ENCODE measurements at regions not wholly inside any gene's neighbourhood (a gene's known extent, or its start where the extent isn't known, plus 50 kb on each side); places are given as distances from the start of the nearest gene placed in this dataset.

GRCh38 chr13:44058067-44058466 lies 178.4 kb downstream of the LACC1 start:
- no peak for FAIRE-seq

- no peak for FAIRE-seq
These were observed 179.0 kb downstream of the LACC1 start for GRCh38 chr13:44058624-44059215.

DNA sequence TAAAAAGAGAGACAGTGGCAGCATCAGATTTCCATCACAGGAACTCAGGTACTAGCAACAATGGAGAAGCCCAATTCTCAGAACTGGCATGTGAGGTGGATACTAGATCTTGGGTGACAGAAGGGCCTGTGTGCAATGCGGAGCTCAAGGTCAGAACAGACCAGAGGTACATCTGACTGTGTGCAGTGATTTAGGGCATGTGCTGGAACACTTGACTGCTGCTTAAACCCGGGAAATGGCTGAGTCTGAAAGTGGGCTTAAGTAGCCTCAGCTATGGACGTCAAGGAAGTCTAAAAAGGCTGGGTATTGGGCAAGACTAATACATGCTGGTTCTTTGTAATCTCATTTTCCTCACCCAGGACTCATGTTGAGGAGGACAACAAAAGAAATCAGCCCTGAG lies 182.2 kb downstream of the LACC1 start:
- no peak for FAIRE-seq

GRCh38 chr13:44063467-44063866 lies 183.8 kb downstream of the LACC1 start:
- FAIRE-seq: no peak

DNA sequence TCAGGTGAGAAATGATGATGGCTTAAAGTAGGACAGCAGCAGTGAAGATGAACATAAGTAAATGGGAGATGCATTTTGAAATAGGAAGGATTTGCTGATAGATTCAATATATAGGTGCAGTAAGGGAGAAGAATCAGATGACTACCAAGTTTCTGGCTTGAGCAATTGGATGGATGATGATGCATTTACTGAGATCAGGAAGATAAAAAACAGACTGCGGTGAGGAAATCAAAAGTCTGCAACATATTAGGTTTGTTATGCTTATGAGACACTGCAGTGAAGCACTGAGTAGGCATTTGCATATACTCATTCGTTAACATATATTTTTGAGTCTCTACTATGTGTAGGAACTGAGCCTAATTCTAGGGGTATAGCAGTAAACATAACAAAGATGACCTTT lies 184.2 kb downstream of the LACC1 start:
- FAIRE-seq: no peak

- FAIRE-seq: no peak
These were observed 184.7 kb downstream of the LACC1 start for GRCh38 chr13:44064357-44064756.

DNA sequence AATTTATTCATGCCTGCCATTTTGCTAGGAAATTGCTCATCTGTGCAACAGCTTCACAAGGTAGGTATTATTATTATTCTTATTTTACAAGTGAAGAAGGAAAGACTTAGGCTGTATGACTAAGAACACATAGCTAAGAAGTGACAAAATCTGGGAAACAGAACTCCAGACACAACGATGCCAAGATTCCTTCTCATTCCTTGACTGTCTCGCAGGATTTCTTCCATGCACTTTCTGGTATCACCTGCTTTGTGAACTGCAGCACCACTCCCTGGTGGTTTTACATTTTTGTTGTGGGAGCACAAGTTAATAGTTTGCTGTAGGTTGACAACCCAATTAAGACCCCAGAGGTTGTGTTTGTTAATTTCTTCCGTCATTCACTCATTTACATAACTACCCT lies 188.5 kb downstream of the LACC1 start:
- FAIRE-seq: no peak

DNA sequence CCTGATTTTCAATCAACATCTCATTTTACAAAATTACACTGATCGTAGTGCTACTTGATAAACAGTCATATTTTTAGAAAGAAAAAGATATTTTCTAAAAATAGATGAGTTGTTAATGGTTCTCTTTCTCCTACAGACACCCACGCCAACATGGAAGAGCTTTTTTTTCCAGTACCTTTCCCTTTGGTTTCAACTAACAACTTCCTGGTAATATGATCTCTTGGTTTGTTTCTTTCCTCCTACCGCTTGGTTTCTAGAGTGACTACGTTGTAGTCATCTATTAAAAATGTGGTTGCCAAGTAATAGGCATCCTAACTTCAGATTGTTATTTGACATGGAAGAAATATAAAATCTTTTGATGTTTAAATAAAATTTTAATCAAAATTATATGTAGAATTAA lies 189.0 kb downstream of the LACC1 start:
- FAIRE-seq: no peak

- FAIRE-seq: no peak
These were observed 192.8 kb downstream of the LACC1 start for GRCh38 chr13:44072536-44072935.

DNA sequence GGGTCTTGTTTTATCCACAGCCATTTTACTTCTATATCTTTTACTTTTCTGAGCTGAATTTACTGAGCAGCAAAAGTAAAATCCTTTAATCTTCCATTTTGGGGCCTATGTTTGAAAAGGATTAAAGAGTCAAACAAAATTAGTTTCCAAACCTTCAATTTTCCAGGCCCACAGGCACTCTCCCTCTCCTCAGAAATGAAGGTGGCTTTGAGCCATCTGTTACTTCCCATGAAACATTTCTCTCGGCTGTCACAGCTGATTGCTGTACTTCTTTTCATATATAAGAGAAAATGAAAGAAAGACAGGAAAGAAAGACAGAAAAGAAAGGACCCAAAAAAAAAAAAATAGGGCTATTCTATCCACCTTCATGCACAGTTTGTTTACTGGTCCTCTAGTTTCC lies 194.9 kb downstream of the LACC1 start:
- no peak for FAIRE-seq

DNA sequence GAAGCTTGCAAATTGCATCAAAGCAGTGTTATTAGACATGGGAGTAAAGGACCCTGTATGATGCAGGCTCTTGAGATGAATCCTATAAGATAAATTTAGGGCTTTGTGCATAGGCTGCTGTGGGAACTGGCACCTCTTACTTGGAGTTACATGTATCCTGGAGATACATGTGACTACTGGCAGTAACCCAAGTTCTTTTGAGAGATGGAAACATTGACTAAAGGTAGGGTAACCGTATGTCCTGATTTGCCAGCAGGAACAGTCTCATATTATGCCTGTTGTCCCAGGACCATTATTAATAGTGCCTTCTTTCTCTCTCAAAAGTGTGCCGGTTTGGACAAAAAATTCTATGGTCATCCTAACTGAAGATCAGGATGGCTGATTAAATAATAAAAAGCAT lies 195.4 kb downstream of the LACC1 start:
- FAIRE-seq: no peak

- FAIRE-seq: no peak
These were observed 199.2 kb downstream of the LACC1 start for GRCh38 chr13:44078806-44079376.

DNA sequence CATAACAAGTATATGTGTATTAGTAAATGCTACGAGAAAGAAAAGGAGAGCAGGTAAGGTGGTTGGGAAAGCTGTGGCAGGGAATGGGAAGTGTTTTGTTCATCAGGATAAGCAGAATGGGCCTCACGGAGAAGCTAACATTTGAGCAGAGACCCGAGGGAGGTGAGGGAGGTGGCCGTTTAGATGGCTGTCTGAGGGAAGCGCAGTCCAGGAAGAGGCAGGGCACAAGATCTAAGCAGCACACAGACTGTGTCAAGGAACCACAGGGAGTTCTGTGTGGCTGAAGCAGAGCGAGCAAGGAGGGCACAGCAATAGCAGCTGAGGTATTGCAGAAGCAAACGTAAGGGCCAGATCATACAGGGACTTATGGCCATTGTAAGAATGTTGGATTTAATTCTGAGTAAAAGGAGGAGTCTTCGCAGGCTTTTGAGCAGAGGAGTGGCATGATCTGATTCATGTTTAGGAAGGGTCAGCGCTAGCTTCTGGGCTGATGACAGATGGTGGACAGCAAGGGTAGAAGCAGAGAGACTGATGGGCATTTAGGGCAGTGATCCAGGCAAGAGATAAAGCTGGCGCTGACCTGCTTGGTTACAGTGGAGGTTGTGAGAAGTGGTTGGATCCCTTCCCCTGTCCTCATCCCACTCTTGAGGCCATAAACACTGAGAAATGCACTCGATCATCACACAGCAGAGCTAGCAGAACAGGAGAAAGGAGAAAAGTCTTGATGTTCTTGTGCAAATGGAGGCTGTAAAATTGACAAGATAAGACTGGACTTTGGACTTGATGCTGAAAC lies 199.9 kb downstream of the LACC1 start:
- FAIRE-seq: no peak

DNA sequence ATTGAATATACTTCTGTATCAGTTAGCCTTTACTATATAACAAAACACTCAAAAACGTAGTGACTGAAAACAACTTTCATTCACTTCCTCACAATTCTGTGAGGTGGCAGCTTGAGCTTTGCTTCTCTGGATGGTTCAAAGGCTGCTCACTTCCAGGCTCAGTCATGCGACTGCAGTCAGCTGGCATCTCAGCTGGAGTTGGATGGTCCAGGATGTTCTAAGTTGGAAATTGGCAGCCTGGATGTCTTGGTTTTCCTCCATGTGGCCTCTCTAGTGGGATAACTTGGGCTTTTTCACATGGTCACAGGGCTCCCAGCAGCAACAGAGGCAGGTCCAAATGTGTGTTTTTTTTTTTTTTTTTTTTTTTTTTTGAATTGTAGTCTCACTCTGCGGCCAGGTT lies 204.4 kb downstream of the LACC1 start:
- no peak for FAIRE-seq

- no peak for FAIRE-seq
These were observed 206.7 kb downstream of the LACC1 start for GRCh38 chr13:44086389-44086788.

DNA sequence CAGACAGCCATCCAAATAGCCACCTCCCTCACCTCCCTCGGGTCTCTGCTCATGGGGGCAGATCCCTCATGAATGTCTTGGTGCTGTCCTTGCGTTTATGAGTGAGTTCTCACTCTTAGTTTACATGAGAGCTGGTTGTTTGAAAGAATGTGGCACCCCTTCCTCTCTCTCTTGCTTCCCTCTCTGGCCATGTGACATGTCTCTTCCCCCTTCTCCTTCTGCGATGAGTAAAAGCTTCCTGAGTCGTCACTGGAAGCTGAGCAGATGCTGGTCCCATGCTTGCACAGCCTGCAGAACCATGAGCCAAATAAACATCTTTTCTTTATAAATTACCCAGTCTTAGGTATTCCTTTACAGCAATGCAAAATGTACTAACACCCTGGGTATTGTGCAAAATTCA lies 208.7 kb downstream of the LACC1 start:
- no peak for FAIRE-seq

DNA sequence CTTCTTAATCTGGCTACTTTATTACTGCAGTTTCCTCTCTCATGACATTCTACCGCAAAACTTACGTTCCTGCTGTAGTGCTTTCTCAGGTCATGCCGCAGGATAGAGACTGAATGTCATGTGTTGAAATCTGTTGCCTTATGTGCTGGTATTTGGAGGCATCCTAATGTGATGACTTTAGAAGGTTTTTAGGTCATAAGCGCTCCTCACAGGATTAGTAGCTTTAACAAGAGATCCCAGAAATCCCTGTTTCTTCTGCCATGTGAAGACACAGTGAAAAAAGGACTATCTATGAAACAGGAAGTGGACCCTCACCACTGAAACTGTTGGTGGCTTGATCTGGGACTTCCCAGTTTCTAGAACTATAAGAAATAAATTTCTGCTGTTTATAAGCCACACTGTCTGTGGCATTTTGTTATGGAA lies 209.3 kb downstream of the LACC1 start:
- FAIRE-seq: no peak

GRCh38 chr13:44089452-44089851 lies 209.7 kb downstream of the LACC1 start:
- no peak for FAIRE-seq

GRCh38 chr13:44092078-44092970 lies 212.6 kb downstream of the LACC1 start:
- no peak for FAIRE-seq

DNA sequence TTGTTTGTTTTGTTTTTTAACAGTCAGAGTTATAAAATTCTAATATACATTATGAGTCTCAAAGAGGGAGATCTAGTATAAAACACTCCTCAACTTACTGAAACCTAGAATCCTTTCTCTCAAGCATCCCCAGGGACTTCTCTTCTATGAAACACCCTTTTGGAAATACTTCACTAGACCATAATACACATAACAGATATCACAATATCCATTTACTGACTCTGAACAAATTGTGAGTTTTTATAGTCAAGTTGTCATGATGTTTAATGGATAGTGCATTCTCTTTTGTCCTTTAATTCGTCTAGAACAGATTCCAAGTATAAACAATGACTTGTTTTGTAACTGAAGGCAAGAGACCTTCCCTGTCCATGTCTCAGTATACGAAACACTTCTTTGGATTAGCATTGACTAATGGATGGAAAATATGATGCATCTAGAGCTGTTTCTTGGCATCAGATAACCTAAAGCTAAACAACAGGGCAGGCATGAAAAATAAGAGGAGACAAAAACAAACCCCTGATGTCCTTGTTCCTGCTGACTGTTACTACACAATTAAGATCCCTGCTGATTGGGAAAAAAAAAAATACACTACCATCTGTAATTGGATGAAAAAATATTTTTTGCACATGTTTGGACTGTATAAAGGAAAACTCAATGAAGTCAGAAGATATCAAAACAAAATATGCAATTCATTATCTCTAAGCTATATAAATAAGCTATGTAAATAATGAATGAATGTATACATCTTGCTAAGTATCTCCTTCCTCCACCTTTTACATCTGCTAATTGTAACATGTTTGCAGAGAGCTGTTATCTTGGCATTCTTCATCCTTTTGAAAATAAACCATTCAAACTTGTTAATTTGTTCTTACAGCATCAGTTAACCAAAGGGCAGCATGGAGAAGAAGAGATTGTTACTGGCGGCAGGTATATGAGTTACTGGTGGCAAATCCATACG lies 214.2 kb downstream of the LACC1 start:
- no peak for FAIRE-seq

DNA sequence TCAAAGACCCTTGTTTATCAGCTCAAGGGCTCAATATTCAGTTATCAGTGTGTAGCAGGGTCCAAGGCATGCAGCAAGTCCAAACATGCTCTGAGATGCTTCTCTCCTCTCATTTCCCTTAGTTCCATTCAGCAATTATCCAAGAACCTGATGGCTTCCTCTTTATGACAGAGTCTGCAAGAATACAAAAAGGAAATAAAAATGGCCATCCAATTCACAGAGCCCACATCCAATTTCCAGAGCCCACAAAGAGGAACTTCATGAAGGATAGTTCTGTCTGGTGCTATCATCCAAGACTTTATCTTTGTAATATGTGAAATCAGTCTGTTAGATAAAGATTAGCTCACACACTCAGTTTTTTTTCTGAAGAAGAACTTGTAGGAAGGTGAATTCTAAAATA lies 217.2 kb downstream of the LACC1 start:
- no peak for FAIRE-seq

GRCh38 chr13:44098559-44098958 lies 218.9 kb downstream of the LACC1 start:
- no peak for FAIRE-seq
